ENCODE measurements at regions not wholly inside any gene's neighbourhood (a gene's known extent, or its start where the extent isn't known, plus 50 kb on each side); places are given as distances from the start of the nearest gene placed in this dataset.

GRCh38 chr11:19320827-19321226 lies 80.1 kb upstream of the E2F8 start:
- no peak for TF ChIP-seq CTCF (IDR thresholded peaks at IDR 0.05; ENCODE audit: low read length, missing control alignments)
- no peak for DNase-seq (ENCODE audit: low read depth)
- H3K4me3 ChIP-seq (replicated peaks; ENCODE audit: low read depth, low read length): no peak overlapping the region

GRCh38 chr11:19316434-19316833 lies 75.7 kb upstream of the E2F8 start:
- no peak for TF ChIP-seq CTCF (IDR thresholded peaks at IDR 0.05; ENCODE audit: low read length, missing control alignments)
- H3K4me3 ChIP-seq (replicated peaks; ENCODE audit: low read depth, low read length): no peak overlapping the region
- DNase-seq (ENCODE audit: low read depth): peak; percentile 38

GRCh38 chr11:19315511-19315910 lies 74.8 kb upstream of the E2F8 start:
- no peak for TF ChIP-seq CTCF (IDR thresholded peaks at IDR 0.05; ENCODE audit: low read length, missing control alignments)
- DNase-seq (ENCODE audit: low read depth): no peak
- H3K4me3 ChIP-seq (replicated peaks; ENCODE audit: low read depth, low read length): no peak overlapping the region

GRCh38 chr11:19313140-19313539 lies 72.4 kb upstream of the E2F8 start:
- TF ChIP-seq CTCF (IDR thresholded peaks at IDR 0.05; ENCODE audit: low read length, missing control alignments): no peak
- no peak for DNase-seq (ENCODE audit: low read depth)
- H3K4me3 ChIP-seq (replicated peaks; ENCODE audit: low read depth, low read length): no peak overlapping the region

- DNase-seq (ENCODE audit: low read depth): peak; percentile 71
- no peak overlapping the region for H3K4me3 ChIP-seq (replicated peaks; ENCODE audit: low read depth, low read length)
- TF ChIP-seq CTCF (IDR thresholded peaks at IDR 0.05; ENCODE audit: low read length, missing control alignments): peak; percentile 97
These were observed 70.7 kb upstream of the E2F8 start for GRCh38 chr11:19311308-19312030.

GRCh38 chr11:19307498-19307897 lies 66.8 kb upstream of the E2F8 start:
- no peak for DNase-seq (ENCODE audit: low read depth)

More at GRCh38 chr11:19307498-19307897, 66.8 kb upstream of the E2F8 start:
- H3K4me3 ChIP-seq (replicated peaks; ENCODE audit: low read depth, low read length): no peak overlapping the region
- no peak for TF ChIP-seq CTCF (IDR thresholded peaks at IDR 0.05; ENCODE audit: low read length, missing control alignments)
